Naive thymus-derived CD4-positive, alpha-beta T cell (primary cell): ENCODE measurements at regions not wholly inside any gene's neighbourhood (a gene's known extent, or its start where the extent isn't known, plus 50 kb on each side); places are given as distances from the start of the nearest gene placed in this dataset.
"Not testable (repeated sequence)": the region's sequence is repeated elsewhere in the genome, so short reads cannot be mapped to it uniquely, and the experiment has no call there.

ENCODE experiments used
- ATAC-seq: fragments of 150-1000 bp; cut with Tn5 transposase; 2 replicates; pipeline ENCODE4 v1.10.0; 2021; ENCODE audit warnings: mild to moderate bottlenecking, moderate library complexity
- CTCF ChIA-PET: fragments of 350-600 bp; sonication (Branson Sonifier 250); formaldehyde crosslinking; loops from one replicate; lab custom pipeline; 2021; ENCODE audit warnings: antibody characterized with exemption; lab: Charles Lee
- POLR2A ChIA-PET: fragments of 350-600 bp; sonication (Branson Sonifier 250); formaldehyde crosslinking; loops from one replicate; lab custom pipeline; 2021; ENCODE audit warnings: antibody characterized with exemption, inconsistent platforms; lab: Charles Lee
- DNase-seq, 9 donors: peaks; one replicate each; pipeline versions ENCODE4 v3.0.0 to v3.0.0-alpha.2; 2020 to 2022; ENCODE audit warnings: mixed read lengths in 1 of 9
- H3K27ac ChIP-seq: one replicate; pipeline ENCODE4 v1.7.0; 2013; ENCODE audit warnings: mild to moderate bottlenecking, low read depth, low read length, moderate library complexity
- H3K27me3 ChIP-seq, 2 donors: one replicate each; pipeline ENCODE4 v1.7.0; 2013; ENCODE audit warnings: low read length in 2 of 2, mild to moderate bottlenecking in 2 of 2, moderate library complexity in 2 of 2; ENCODE audit not compliant: control insufficient read depth in 2 of 2, insufficient read depth in 2 of 2
- H3K36me3 ChIP-seq, 3 experiments: 1 replicate in 2 of 3; 2 replicates in 1 of 3; pipeline ENCODE4 v1.7.0; 2013; ENCODE audit warnings: low read length in 3 of 3, mild to moderate bottlenecking in 3 of 3, moderate library complexity in 1 of 3; ENCODE audit not compliant: insufficient read depth in 3 of 3, control insufficient read depth in 2 of 3
- H3K4me1 ChIP-seq, 2 donors: one replicate each; pipeline ENCODE4 v1.7.0; 2013; ENCODE audit warnings: low read length in 2 of 2, mild to moderate bottlenecking in 2 of 2, moderate library complexity in 1 of 2; ENCODE audit not compliant: control insufficient read depth in 2 of 2, insufficient read depth in 2 of 2
- H3K4me3 ChIP-seq: 2 replicates; pipeline ENCODE4 v1.7.0; 2013; ENCODE audit warnings: mild to moderate bottlenecking, low read length
- H3K9me3 ChIP-seq, 3 experiments: 1 replicate in 2 of 3; 2 replicates in 1 of 3; pipeline ENCODE4 v1.7.0; 2013; ENCODE audit warnings: low read length in 3 of 3; ENCODE audit not compliant: control insufficient read depth in 2 of 3
- H3K27ac Mint-ChIP-seq, 9 donors: one replicate each; pipeline ENCODE4 v1.8.0; 2020 to 2022; ENCODE audit warnings: mixed read lengths in 9 of 9, mild to moderate bottlenecking in 8 of 9, moderate library complexity in 5 of 9, inconsistent platforms in 2 of 9
- H3K27me3 Mint-ChIP-seq, 5 donors: one replicate each; pipeline ENCODE4 v1.8.0; 2021 to 2022; ENCODE audit warnings: mixed read lengths in 5 of 5, mild to moderate bottlenecking in 1 of 5
- H3K36me3 Mint-ChIP-seq, 5 donors: one replicate each; pipeline ENCODE4 v1.8.0; 2020 to 2022; ENCODE audit warnings: mixed read lengths in 5 of 5, mild to moderate bottlenecking in 3 of 5, inconsistent platforms in 1 of 5
- H3K4me1 Mint-ChIP-seq, 7 donors: one replicate each; pipeline ENCODE4 v1.8.0; 2020 to 2022; ENCODE audit warnings: mixed read lengths in 7 of 7, mild to moderate bottlenecking in 3 of 7, inconsistent platforms in 1 of 7
- H3K4me3 Mint-ChIP-seq, 10 donors: one replicate each; pipeline ENCODE4 v1.8.0; 2020 to 2022; ENCODE audit warnings: mild to moderate bottlenecking in 10 of 10, mixed read lengths in 10 of 10, moderate library complexity in 6 of 10, inconsistent platforms in 2 of 10
- H3K9me3 Mint-ChIP-seq, 11 donors: one replicate each; pipeline ENCODE4 v1.8.0; 2020 to 2022; ENCODE audit warnings: mixed read lengths in 11 of 11, mild to moderate bottlenecking in 4 of 11, inconsistent platforms in 1 of 11, moderate library complexity in 1 of 11
- intact Hi-C, 2 donors: fragments of 100-400 bp; cut with micrococcal nuclease; formaldehyde crosslinking; loops; one replicate each; pipeline ENCODE4 v1.15.1; 2023

DNA sequence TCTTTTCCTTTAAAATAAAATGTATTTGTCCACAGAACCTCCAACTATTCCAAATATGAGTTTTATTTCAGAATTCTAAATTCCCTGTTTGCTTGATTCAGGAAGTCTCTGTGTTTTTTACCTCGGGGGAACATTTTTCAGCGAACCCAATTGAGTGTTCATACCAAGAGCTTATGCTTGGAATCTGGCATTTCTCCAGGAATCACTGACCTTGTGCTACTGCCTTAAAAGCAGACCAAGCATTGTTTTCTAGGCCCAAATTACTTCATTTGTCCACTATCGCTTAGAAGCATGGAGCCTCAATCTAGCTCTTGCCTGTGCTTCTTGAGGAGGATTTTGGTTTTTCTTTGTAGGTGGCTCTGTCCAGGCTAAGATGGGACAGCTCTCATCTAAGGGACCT is 59.4 kb downstream of the EBLN1 start:
- POLR2A ChIA-PET = no interaction called here
- Histone ChIP-seq H3K9me3 (no peaks in the 10 kb centered on the region), H3K4me1 (no peaks in the 10 kb centered on the region), H3K36me3 (no peaks in the 10 kb centered on the region), H3K27ac (no peak overlapping the region), H3K4me3 (no peak overlapping the region), H3K27me3 (no peaks in the 10 kb centered on the region)
- intact Hi-C loops = loop anchor here in 1 of 2 donors (5.0 kb wide), 1 partner anchor 156 kb away; the partner anchor contains the start of gene DNAJC1
- H3K9me3 Mint-ChIP-seq = peaks cover 0 to 4% (median 0%) of the 10 kb centered on the region in 11 donors
- CTCF ChIA-PET = no interaction called here
- peaks cover 7 to 22% (median 12%) of the 10 kb centered on the region in 7 donors for H3K4me1 Mint-ChIP-seq
- H3K27ac Mint-ChIP-seq = peak overlapping the region in 1 of 9 donors; percentile 62
- ATAC-seq (no peak), DNase-seq (no peak)
- peaks cover 0 to 2% (median 0%) of the 10 kb centered on the region in 5 donors for H3K36me3 Mint-ChIP-seq
- H3K27me3 Mint-ChIP-seq = no peaks in the 10 kb centered on the region
- H3K4me3 Mint-ChIP-seq = peak overlapping the region in 3 of 10 donors; percentile 10 to 76 (median 65)

DNA sequence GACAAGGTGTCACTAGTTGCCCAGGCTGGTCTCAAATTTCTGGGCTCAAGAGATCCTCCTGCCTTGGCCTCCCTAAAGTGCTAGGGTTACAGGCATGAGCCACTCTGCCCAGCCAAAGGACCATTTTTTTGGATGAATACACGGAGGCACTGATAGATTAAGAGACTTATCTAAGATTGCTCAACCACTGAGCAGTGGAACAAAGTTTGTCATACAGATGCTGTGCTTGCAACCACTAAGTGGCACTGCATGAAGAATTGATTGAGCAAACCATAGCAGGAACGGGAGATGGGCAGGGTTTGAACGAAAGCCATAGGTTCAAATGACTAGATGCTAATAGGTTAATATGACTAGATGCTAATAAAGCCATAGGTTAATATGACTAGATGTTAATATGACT is 61.1 kb downstream of the EBLN1 start:
- CTCF ChIA-PET = interaction anchor here (0.7 kb wide), 1 partner anchor 680 kb away, joined by 3 read pairs; no protein-coding TSS in a partner anchor

DNA sequence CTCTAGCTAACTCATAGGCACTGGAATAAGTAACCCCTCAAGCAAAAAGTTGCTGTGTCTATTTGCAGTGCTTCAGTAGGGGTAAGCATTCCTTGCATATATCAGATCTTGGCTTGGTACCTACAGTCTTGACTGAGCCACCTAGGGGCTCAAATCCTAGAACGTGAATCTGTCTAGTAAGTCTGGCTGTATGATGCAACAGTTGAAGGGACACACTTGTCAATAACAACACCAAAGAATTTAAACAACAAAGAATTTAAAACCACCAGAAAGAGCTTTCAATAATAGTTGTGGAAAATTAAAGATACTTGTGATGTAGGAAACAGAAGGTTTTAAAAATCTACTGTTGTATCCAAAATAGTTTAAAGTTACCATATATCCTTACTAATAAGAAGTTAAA is 65.4 kb downstream of the EBLN1 start:
- Histone ChIP-seq H3K9me3 (peaks cover 0 to 5% (median 0%) of the 10 kb centered on the region in 3 experiments), H3K36me3 (no peaks in the 10 kb centered on the region), H3K27ac (no peak overlapping the region), H3K4me1 (no peaks in the 10 kb centered on the region), H3K27me3 (no peaks in the 10 kb centered on the region), H3K4me3 (no peak overlapping the region)
- intact Hi-C loops = no loop called here
- H3K9me3 Mint-ChIP-seq = peaks cover 1 to 17% (median 7%) of the 10 kb centered on the region in 11 donors
- no peaks in the 10 kb centered on the region for H3K4me1 Mint-ChIP-seq
- ChIA-PET POLR2A (no interaction called here), CTCF (no interaction called here)
- no peak for DNase-seq
- no peak overlapping the region for H3K4me3 Mint-ChIP-seq
- no peak overlapping the region for H3K27ac Mint-ChIP-seq
- ATAC-seq = no peak
- peaks cover 0 to 11% (median 5%) of the 10 kb centered on the region in 5 donors for H3K36me3 Mint-ChIP-seq
- H3K27me3 Mint-ChIP-seq = peaks cover 4 to 31% (median 5%) of the 10 kb centered on the region in 5 donors

More for the DNA sequence above, 61.1 kb downstream of the EBLN1 start:
- no peaks in the 10 kb centered on the region for H3K4me1 ChIP-seq
- H3K27me3 ChIP-seq = no peaks in the 10 kb centered on the region
- no peak overlapping the region for H3K27ac ChIP-seq
- H3K9me3 ChIP-seq = no peaks in the 10 kb centered on the region
- Mint-ChIP-seq H3K36me3 (peaks cover 0 to 3% (median 1%) of the 10 kb centered on the region in 5 donors), H3K9me3 (peaks cover 0 to 7% (median 2%) of the 10 kb centered on the region in 11 donors), H3K27ac (no peak overlapping the region), H3K27me3 (peaks cover 0 to 9% (median 1%) of the 10 kb centered on the region in 5 donors), H3K4me1 (peaks cover 7 to 22% (median 12%) of the 10 kb centered on the region in 7 donors), H3K4me3 (no peak overlapping the region)
- H3K4me3 ChIP-seq = no peak overlapping the region
- ATAC-seq = no peak
- no peaks in the 10 kb centered on the region for H3K36me3 ChIP-seq
- POLR2A ChIA-PET = no interaction called here
- intact Hi-C loops = loop anchor here in 1 of 2 donors (5.0 kb wide), 1 partner anchor 154 kb away; the partner anchor contains the start of gene DNAJC1
- DNase-seq = no peak

DNA sequence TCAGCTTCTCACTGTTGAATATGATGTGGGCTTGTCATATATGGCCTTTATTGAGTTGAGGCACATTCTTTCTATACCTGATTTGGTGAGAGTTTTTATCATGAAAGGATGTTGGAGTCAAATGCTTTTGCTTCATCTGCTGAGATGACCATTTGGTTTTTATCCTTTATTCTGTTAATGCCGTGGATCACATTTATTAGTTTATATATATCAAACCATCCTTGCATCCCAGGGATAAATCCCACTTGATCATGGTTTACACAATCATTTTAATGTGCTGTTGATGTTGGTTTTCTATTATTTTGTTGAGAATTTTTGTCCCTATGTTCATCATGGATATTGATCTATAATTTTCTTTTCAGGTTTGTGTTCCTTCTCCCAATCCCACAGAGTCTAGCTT is 67.0 kb downstream of the EBLN1 start:
- Mint-ChIP-seq H3K27me3 (peaks cover 4 to 31% (median 5%) of the 10 kb centered on the region in 5 donors), H3K4me1 (no peaks in the 10 kb centered on the region), H3K4me3 (no peak overlapping the region), H3K36me3 (peaks cover 0 to 11% (median 7%) of the 10 kb centered on the region in 5 donors), H3K9me3 (peaks cover 3 to 25% (median 9%) of the 10 kb centered on the region in 11 donors), H3K27ac (no peak overlapping the region)
- intact Hi-C loops = no loop called here
- POLR2A ChIA-PET = no interaction called here
- DNase-seq (no peak), ATAC-seq (no peak)
- peaks cover 0 to 5% (median 0%) of the 10 kb centered on the region in 3 experiments for H3K9me3 ChIP-seq
- no peaks in the 10 kb centered on the region for H3K36me3 ChIP-seq
- no peaks in the 10 kb centered on the region for H3K27me3 ChIP-seq
- no peaks in the 10 kb centered on the region for H3K4me1 ChIP-seq
- no peak overlapping the region for H3K4me3 ChIP-seq
- H3K27ac ChIP-seq = no peak overlapping the region
- CTCF ChIA-PET = no interaction called here

DNA sequence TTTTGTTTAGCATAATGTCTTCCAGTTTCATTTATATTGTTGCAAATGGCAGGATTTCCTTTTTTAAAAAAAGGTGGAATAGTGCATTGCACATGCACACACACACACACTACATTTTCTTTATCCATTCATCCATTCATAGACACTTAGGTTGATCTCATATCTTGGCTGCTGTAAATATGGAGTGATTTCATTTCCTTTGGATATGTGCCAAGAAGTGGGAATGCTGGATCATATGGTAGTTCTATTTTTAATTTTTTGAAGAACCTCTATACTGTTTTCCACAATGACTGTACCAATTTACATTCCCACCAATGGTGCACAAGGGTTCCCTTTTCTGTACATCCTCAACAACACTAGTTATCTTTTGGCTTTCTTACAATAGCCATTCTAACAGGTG is 68.9 kb downstream of the EBLN1 start:
- peaks cover 4 to 31% (median 5%) of the 10 kb centered on the region in 5 donors for H3K27me3 Mint-ChIP-seq
- no peak for ATAC-seq
- peaks cover 3 to 31% (median 13%) of the 10 kb centered on the region in 11 donors for H3K9me3 Mint-ChIP-seq
- no peak overlapping the region for H3K27ac Mint-ChIP-seq
- intact Hi-C loops = no loop called here
- Histone ChIP-seq H3K27me3 (no peaks in the 10 kb centered on the region), H3K4me1 (no peaks in the 10 kb centered on the region), H3K36me3 (no peaks in the 10 kb centered on the region), H3K9me3 (peaks cover 0 to 5% (median 0%) of the 10 kb centered on the region in 3 experiments), H3K4me3 (no peak overlapping the region), H3K27ac (no peak overlapping the region)
- peaks cover 0 to 11% (median 7%) of the 10 kb centered on the region in 5 donors for H3K36me3 Mint-ChIP-seq
- no peaks in the 10 kb centered on the region for H3K4me1 Mint-ChIP-seq
- no peak for DNase-seq
- POLR2A ChIA-PET = no interaction called here
- no peak overlapping the region for H3K4me3 Mint-ChIP-seq
- CTCF ChIA-PET = no interaction called here

DNA sequence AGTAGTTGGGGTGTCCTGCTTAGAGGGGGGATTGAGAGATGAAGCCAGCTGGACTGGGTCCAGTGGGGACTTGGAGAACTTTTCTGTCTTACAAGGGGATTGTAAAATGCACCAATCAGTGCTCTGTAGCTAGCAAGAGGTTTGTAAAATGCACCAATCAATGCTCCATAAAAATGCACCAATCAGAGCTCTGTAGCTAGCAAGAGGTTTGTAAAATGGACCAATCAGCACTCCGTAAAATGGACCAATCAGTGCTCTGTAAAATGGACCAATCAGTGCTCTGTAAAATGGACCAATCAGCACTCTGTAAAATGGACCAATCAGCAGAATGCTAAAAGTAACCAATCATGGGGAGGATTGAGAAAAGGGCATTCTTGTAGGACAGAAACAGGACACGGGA is 71.9 kb downstream of the EBLN1 start:
- H3K27ac Mint-ChIP-seq, H3K27ac ChIP-seq, H3K27me3 ChIP-seq, H3K4me3 ChIP-seq, H3K36me3 ChIP-seq, CTCF ChIA-PET, intact Hi-C loops, H3K36me3 Mint-ChIP-seq, H3K9me3 ChIP-seq, H3K4me1 ChIP-seq, H3K4me3 Mint-ChIP-seq, H3K4me1 Mint-ChIP-seq, ATAC-seq, POLR2A ChIA-PET, DNase-seq: not testable (repeated sequence)
- peaks cover 0 to 14% (median 3%) of the 10 kb centered on the region in 5 donors for H3K27me3 Mint-ChIP-seq
- H3K9me3 Mint-ChIP-seq = peaks cover 0 to 18% (median 7%) of the 10 kb centered on the region in 11 donors

DNA sequence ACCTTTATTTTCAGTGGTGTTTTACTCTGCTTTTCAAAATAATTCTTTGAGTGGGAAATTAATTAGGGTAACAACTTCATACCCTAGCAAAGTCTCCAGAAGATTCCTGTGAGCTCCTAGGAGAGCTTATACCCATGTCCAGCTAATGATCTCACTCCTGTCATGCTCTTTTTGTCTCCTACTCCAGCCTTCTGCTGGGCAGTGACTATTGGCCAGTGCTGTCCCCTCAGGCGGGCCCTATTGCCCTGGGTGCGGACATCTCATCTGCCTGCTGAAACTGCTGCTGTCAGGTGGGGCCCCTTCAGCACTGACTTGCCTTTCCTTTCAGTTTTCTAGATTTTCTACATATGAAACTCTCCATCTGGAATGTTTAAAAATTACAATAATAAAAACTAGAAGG is 80.3 kb downstream of the EBLN1 start:
- H3K27me3 Mint-ChIP-seq = peaks cover 2 to 24% (median 13%) of the 10 kb centered on the region in 5 donors

More for the DNA sequence above, 80.3 kb downstream of the EBLN1 start:
- Mint-ChIP-seq H3K9me3 (peaks cover 0 to 3% (median 0%) of the 10 kb centered on the region in 11 donors), H3K4me3 (no peak overlapping the region), H3K4me1 (peaks cover 5 to 18% (median 8%) of the 10 kb centered on the region in 7 donors), H3K27ac (no peak overlapping the region), H3K36me3 (no peaks in the 10 kb centered on the region)
- Histone ChIP-seq H3K27me3 (peaks cover 0 to 4% of the 10 kb centered on the region in 2 donors), H3K9me3 (no peaks in the 10 kb centered on the region), H3K4me1 (peaks cover 0 to 13% of the 10 kb centered on the region in 2 donors), H3K27ac (no peak overlapping the region), H3K36me3 (no peaks in the 10 kb centered on the region), H3K4me3 (no peak overlapping the region)
- intact Hi-C loops = no loop called here
- ATAC-seq (no peak), DNase-seq (no peak)
- CTCF ChIA-PET = interaction anchor here (0.7 kb wide), 1 partner anchor 141 kb away, joined by 4 read pairs; no protein-coding TSS in a partner anchor
- POLR2A ChIA-PET = no interaction called here
